Colonic mucosa (tissue), 4 donors: ENCODE measurements at regions not wholly inside any gene's neighbourhood (a gene's known extent, or its start where the extent isn't known, plus 50 kb on each side); places are given as distances from the start of the nearest gene placed in this dataset.
"Not testable (repeated sequence)": the region's sequence is repeated elsewhere in the genome, so short reads cannot be mapped to it uniquely, and the experiment has no call there.

Experiments used
- DNase-seq: peaks from one replicate; pipeline ENCODE4 v3.0.0-alpha.2; 2020
- H3K27ac ChIP-seq: fragments of 200-600 bp; one replicate; pipeline ENCODE4 v1.8.0; 2021
- H3K27me3 ChIP-seq: fragments of 200-600 bp; one replicate; pipeline ENCODE4 v1.8.0; 2021
- H3K36me3 ChIP-seq: fragments of 200-600 bp; one replicate; pipeline ENCODE4 v1.8.0; 2021
- H3K4me1 ChIP-seq: fragments of 200-600 bp; one replicate; pipeline ENCODE4 v1.8.0; 2021; ENCODE audit warnings: mild to moderate bottlenecking
- H3K4me3 ChIP-seq: fragments of 200-600 bp; one replicate; pipeline ENCODE4 v1.8.0; 2021
- H3K9ac ChIP-seq, 2 donors: one replicate each; pipeline ENCODE4 v1.7.0; 2013; ENCODE audit warnings: control low read depth in 2 of 2, low read depth in 2 of 2, low read length in 2 of 2
- H3K9me3 ChIP-seq: fragments of 200-600 bp; one replicate; pipeline ENCODE4 v1.8.0; 2021
- intact Hi-C: fragments of 100-400 bp; cut with DNase I; formaldehyde crosslinking; loops from one replicate; pipeline ENCODE4 v1.14.1; 2022
- TF ChIP-seq, protein P1 (sequence below): fragments of 200-600 bp; IDR thresholded peaks from one replicate; pipeline ENCODE4 v1.8.0; 2022; ENCODE audit warnings: antibody characterized with exemption, mild to moderate bottlenecking
- donor health status: healthy.
- donor health status: DM: no; HTN: no; CAD: no.
- donor health status: DM: no; HTN: no; CAD: no.

DNA sequence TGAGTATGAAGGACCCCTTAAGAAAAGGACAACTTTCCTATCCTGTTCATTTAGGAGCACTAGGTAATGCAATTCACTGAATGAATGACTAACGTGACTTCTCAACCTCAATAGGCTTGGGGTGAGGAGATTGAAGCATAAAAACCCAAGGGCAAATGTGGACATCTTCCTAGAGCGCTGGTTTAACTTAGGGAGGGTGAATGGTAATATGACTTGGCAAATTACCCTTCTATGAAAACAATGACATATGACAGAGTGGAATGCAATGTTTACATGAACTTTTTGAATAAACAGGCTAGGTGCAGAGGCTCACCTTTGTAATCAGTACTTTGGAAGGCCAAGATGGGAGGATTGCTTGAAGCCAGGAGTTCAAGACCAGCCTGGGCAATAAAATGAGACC lies 83.9 kb upstream of the ANK3 start:
- H3K4me3 ChIP-seq: no peak overlapping the region
- no peaks in the 10 kb centered on the region for H3K4me1 ChIP-seq
- intact Hi-C loops: no loop called here
- no peak for DNase-seq
- no peak overlapping the region for H3K9ac ChIP-seq
- TF ChIP-seq, protein P1, sequence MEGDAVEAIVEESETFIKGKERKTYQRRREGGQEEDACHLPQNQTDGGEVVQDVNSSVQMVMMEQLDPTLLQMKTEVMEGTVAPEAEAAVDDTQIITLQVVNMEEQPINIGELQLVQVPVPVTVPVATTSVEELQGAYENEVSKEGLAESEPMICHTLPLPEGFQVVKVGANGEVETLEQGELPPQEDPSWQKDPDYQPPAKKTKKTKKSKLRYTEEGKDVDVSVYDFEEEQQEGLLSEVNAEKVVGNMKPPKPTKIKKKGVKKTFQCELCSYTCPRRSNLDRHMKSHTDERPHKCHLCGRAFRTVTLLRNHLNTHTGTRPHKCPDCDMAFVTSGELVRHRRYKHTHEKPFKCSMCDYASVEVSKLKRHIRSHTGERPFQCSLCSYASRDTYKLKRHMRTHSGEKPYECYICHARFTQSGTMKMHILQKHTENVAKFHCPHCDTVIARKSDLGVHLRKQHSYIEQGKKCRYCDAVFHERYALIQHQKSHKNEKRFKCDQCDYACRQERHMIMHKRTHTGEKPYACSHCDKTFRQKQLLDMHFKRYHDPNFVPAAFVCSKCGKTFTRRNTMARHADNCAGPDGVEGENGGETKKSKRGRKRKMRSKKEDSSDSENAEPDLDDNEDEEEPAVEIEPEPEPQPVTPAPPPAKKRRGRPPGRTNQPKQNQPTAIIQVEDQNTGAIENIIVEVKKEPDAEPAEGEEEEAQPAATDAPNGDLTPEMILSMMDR: no peak
- no peak overlapping the region for H3K27ac ChIP-seq
- H3K36me3 ChIP-seq: no peaks in the 10 kb centered on the region
- no peaks in the 10 kb centered on the region for H3K27me3 ChIP-seq
- no peaks in the 10 kb centered on the region for H3K9me3 ChIP-seq

DNA sequence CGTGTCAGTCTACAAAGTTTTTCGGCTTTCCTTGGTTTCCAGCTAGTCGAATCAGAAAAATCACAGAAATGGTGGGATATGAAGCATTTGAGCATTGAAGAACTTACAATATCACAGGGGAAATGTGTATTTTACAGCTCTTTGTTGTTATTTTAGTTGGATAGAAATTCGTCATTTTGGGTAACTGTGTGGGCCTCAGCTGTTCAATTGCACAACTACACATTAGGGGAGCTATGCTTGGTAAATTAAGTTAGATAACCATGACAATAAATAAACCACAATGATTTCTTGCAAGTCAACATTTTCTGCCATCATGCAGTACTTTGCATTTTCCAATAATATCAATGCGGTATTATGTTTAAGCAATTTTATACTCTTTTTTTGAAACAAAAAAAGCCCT lies 80.4 kb upstream of the ANK3 start:
- no peak overlapping the region for H3K27ac ChIP-seq
- no peaks in the 10 kb centered on the region for H3K27me3 ChIP-seq
- TF ChIP-seq, protein P1: no peak
- no peak overlapping the region for H3K9ac ChIP-seq
- H3K36me3 ChIP-seq: no peaks in the 10 kb centered on the region
- DNase-seq: no peak
- no peaks in the 10 kb centered on the region for H3K9me3 ChIP-seq
- H3K4me1 ChIP-seq: no peaks in the 10 kb centered on the region
- H3K4me3 ChIP-seq: no peak overlapping the region
- intact Hi-C loops: no loop called here

DNA sequence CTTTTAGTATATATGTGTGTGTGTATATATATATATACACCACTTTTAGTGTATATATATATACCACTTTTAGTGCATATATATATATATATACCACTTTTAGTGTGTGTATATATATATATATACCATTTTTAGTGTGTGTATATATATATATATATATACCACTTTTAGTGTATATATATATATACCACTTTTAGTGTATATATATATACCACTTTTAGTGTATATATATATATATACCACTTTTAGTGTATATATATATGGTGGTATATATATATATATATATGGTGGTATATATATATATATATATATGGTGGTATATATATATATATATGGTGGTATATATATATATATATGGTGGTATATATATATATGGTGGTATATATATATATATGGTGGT lies 79.5 kb upstream of the ANK3 start:
- DNase-seq, H3K4me3 ChIP-seq, H3K4me1 ChIP-seq, H3K9ac ChIP-seq, intact Hi-C loops, H3K27me3 ChIP-seq, H3K9me3 ChIP-seq, H3K36me3 ChIP-seq, H3K27ac ChIP-seq: not testable (repeated sequence)

DNA sequence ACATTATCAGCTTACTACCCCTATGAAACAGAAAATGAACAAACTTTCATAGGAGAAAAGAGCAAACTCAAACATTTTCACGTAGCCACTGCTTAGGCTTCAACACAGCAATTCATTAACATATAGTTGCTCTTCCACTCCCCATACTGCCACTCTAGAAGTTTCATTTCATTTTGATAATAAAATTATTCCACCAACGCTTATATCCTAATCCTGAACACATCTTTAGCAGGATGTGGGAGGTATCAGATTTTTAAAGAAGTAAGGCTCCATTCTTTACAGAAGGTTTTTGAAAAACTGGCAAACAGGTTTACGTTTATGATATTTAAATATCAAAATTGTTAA lies 77.5 kb upstream of the ANK3 start:
- Histone ChIP-seq H3K36me3 (no peaks in the 10 kb centered on the region), H3K4me1 (no peaks in the 10 kb centered on the region), H3K9me3 (no peaks in the 10 kb centered on the region), H3K4me3 (no peak overlapping the region), H3K27me3 (no peaks in the 10 kb centered on the region), H3K9ac (no peak overlapping the region), H3K27ac (no peak overlapping the region)
- intact Hi-C loops: no loop called here
- DNase-seq: no peak
- TF ChIP-seq, protein P1: no peak

DNA sequence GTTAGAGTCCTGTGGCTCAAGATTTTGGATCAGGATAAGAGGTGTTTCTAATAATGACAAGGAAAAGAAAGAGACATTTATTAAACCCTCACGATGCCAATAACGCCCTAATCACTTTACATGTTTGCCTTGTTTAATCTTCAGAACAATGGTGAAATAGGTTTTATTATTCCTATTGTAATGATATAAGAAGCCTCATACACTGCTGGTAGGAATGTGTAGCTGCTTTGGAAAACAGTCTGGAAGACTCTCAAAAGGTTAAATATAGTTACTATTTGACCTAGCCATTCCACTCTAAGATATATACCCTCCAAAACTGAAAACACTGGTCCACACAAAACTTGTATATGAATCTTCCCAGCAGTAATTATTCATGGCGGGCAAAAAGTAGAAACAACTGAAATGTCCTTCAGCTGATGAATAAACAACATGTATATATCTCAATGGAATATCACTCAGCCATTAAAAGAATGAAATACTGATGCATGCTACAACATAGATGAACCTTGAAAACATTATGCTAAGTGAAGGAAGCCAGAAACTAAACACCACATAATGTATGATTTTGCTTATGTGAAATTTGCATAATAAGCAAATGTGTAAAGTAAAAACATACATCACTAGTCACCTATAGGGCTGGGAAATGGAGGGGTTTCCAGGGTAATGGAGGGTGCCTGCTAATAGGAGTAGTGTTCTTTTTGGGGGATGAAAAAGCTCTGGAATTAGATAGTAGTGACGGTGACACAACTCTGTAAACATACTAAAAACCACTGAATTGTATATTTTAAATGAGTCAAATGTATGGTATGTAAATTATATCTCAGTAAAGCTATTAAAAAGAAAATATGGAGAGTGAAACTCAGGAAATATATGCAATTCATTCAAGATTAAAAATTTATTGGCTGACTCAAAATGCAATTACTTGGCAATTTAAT lies 76.9 kb upstream of the ANK3 start:
- no peak overlapping the region for H3K27ac ChIP-seq
- H3K4me1 ChIP-seq: no peaks in the 10 kb centered on the region
- intact Hi-C loops: no loop called here
- H3K36me3 ChIP-seq: no peaks in the 10 kb centered on the region
- no peak for DNase-seq
- TF ChIP-seq, protein P1: no peak
- H3K9me3 ChIP-seq: no peaks in the 10 kb centered on the region
- no peak overlapping the region for H3K9ac ChIP-seq
- H3K27me3 ChIP-seq: no peaks in the 10 kb centered on the region
- H3K4me3 ChIP-seq: no peak overlapping the region

DNA sequence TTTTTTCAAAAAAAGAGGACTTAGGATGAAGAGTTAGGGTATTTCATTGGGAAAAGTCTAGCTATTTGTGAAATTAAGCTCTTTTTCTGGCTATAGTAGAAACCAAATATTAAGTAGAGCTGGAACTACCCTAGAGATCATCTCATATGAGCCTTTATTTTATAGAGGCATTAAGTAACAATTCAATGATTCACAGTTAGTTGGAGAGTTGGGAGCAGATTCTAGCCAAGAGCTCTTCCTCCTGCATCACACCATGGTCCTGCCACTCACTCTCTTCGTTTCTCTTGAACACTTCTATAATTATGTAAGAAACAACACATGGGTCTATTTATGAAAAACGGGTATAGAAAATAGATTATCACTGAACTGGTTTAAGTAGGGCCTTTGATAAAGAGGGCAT lies 76.1 kb upstream of the ANK3 start:
- DNase-seq: no peak
- no peaks in the 10 kb centered on the region for H3K27me3 ChIP-seq
- TF ChIP-seq, protein P1: no peak
- intact Hi-C loops: no loop called here
- H3K36me3 ChIP-seq: no peaks in the 10 kb centered on the region
- no peaks in the 10 kb centered on the region for H3K9me3 ChIP-seq
- no peak overlapping the region for H3K4me3 ChIP-seq
- no peak overlapping the region for H3K9ac ChIP-seq
- H3K27ac ChIP-seq: no peak overlapping the region
- H3K4me1 ChIP-seq: no peaks in the 10 kb centered on the region
